H9 (cell line): ENCODE measurements at regions not wholly inside any gene's neighbourhood (a gene's known extent, or its start where the extent isn't known, plus 50 kb on each side); places are given as distances from the start of the nearest gene placed in this dataset.
A peak's percentile ranks its signal among the peaks of the same experiment; 100 is the strongest.

Experiments
- DNase-seq: peaks from one replicate; pipeline ENCODE4 v3.0.0-alpha.2; 2017
- H2AFZ ChIP-seq: one replicate; pipeline ENCODE4 v1.6.1; 2013; ENCODE audit warnings: mild to moderate bottlenecking, low read length, control low read depth, moderate library complexity
- H2AK5ac ChIP-seq: 2 replicates; pipeline ENCODE4 v1.6.1; 2013; ENCODE audit warnings: low read length, control low read depth, mixed read lengths; ENCODE audit not compliant: insufficient read length
- H2BK120ac ChIP-seq: one replicate; pipeline ENCODE4 v1.6.1; 2013; ENCODE audit warnings: low read depth, mild to moderate bottlenecking, low read length, control low read depth, inconsistent platforms; ENCODE audit not compliant: poor library complexity, severe bottlenecking
- H2BK12ac ChIP-seq: 2 replicates; pipeline ENCODE4 v1.6.1; 2013; ENCODE audit warnings: low read length, control low read depth, mixed read lengths, low read depth; ENCODE audit not compliant: insufficient read length
- H2BK15ac ChIP-seq: 2 replicates; pipeline ENCODE4 v1.6.1; 2013; ENCODE audit warnings: low read depth, low read length, control low read depth
- H2BK20ac ChIP-seq: one replicate; pipeline ENCODE4 v1.6.1; 2013; ENCODE audit warnings: low read depth, mild to moderate bottlenecking, low read length, control low read depth, inconsistent platforms; ENCODE audit not compliant: poor library complexity, severe bottlenecking
- H2BK5ac ChIP-seq: 2 replicates; pipeline ENCODE4 v1.6.1; 2013; ENCODE audit warnings: low read length, control low read depth, mixed read lengths; ENCODE audit not compliant: insufficient read length
- H3K14ac ChIP-seq: 2 replicates; pipeline ENCODE4 v1.6.1; 2013; ENCODE audit warnings: low read length, control low read depth; ENCODE audit not compliant: insufficient read depth
- H3K18ac ChIP-seq: 2 replicates; pipeline ENCODE4 v1.6.1; 2013; ENCODE audit warnings: low read depth, mild to moderate bottlenecking, mixed read lengths, low read length, control low read depth; ENCODE audit not compliant: insufficient read length
- H3K23ac ChIP-seq: 2 replicates; pipeline ENCODE4 v1.6.1; 2013; ENCODE audit warnings: low read length, control low read depth, mixed read lengths, low read depth; ENCODE audit not compliant: insufficient read length
- H3K23me2 ChIP-seq: 2 replicates; pipeline ENCODE4 v1.6.1; 2013; ENCODE audit warnings: low read depth, mild to moderate bottlenecking, mixed read lengths, low read length, control low read depth; ENCODE audit not compliant: insufficient read length, poor library complexity, severe bottlenecking
- H3K27ac ChIP-seq: 2 replicates; pipeline ENCODE4 v1.5.1; 2013; ENCODE audit warnings: low read length, control low read depth, mixed read lengths, low read depth; ENCODE audit not compliant: insufficient read length
- H3K27me3 ChIP-seq: 2 replicates; pipeline ENCODE4 v1.6.1; 2013; ENCODE audit warnings: low read length, control low read depth, inconsistent platforms; ENCODE audit not compliant: insufficient read depth
- H3K4ac ChIP-seq: 2 replicates; pipeline ENCODE4 v1.6.1; 2013; ENCODE audit warnings: low read depth, mild to moderate bottlenecking, control low read depth, inconsistent platforms, low read length, moderate library complexity
- H3K4me1 ChIP-seq: 2 replicates; pipeline ENCODE4 v1.6.1; 2013; ENCODE audit warnings: low read length, control low read depth, inconsistent platforms; ENCODE audit not compliant: insufficient read depth
- H3K4me2 ChIP-seq: 2 replicates; pipeline ENCODE4 v1.6.1; 2013; ENCODE audit warnings: low read length, control low read depth, mixed read lengths; ENCODE audit not compliant: insufficient read length, insufficient read depth
- H3K56ac ChIP-seq: 2 replicates; pipeline ENCODE4 v1.6.1; 2013; ENCODE audit warnings: low read depth, mild to moderate bottlenecking, mixed read lengths, low read length, control low read depth; ENCODE audit not compliant: insufficient read length
- H3K79me1 ChIP-seq: 2 replicates; pipeline ENCODE4 v1.6.1; 2013; ENCODE audit warnings: low read depth, mild to moderate bottlenecking, moderate library complexity, low read length, control low read depth, inconsistent platforms; ENCODE audit not compliant: insufficient read depth, poor library complexity, severe bottlenecking
- H3K79me2 ChIP-seq: 2 replicates; pipeline ENCODE4 v1.6.1; 2013; ENCODE audit warnings: low read length, control low read depth, inconsistent platforms; ENCODE audit not compliant: insufficient read depth
- H3K9ac ChIP-seq: 2 replicates; pipeline ENCODE4 v1.6.1; 2013; ENCODE audit warnings: low read length, control low read depth, mixed read lengths; ENCODE audit not compliant: insufficient read length; ENCODE audit errors: extremely low read depth
- H3K9me3 ChIP-seq: one replicate; pipeline ENCODE4 v1.6.1; 2013; ENCODE audit warnings: low read depth, low read length, inconsistent platforms; ENCODE audit not compliant: control insufficient read depth
- H3T11ph ChIP-seq: one replicate; pipeline ENCODE4 v1.6.1; 2013; ENCODE audit warnings: mild to moderate bottlenecking, low read length, control low read depth, inconsistent platforms
- H4K20me1 ChIP-seq: one replicate; pipeline ENCODE4 v1.6.1; 2013; ENCODE audit not compliant: control insufficient read depth, insufficient read length, insufficient read depth
- H4K5ac ChIP-seq: 2 replicates; pipeline ENCODE4 v1.6.1; 2013; ENCODE audit warnings: low read depth, mild to moderate bottlenecking, mixed read lengths, low read length, control low read depth; ENCODE audit not compliant: insufficient read length
- H4K8ac ChIP-seq: replicated peaks from 2 replicates; pipeline ENCODE4 v1.6.1; 2013; ENCODE audit warnings: low read length, control low read depth, mixed read lengths, low read depth; ENCODE audit not compliant: insufficient read length
- H4K91ac ChIP-seq: 2 replicates; pipeline ENCODE4 v1.6.1; 2013; ENCODE audit warnings: low read depth, mild to moderate bottlenecking, moderate library complexity, mixed read lengths, low read length, control low read depth; ENCODE audit not compliant: insufficient read length
- H3K27ac Mint-ChIP-seq, 3 experiments: 2 replicates in 2 of 3; 3 replicates in 1 of 3; pipeline ENCODE4 v1.8.0; 2020 to 2021; ENCODE audit warnings: mixed read lengths in 3 of 3, mild to moderate bottlenecking in 1 of 3, moderate library complexity in 1 of 3
- H3K27me3 Mint-ChIP-seq: 2 replicates; pipeline ENCODE4 v1.8.0; 2021; ENCODE audit warnings: low read depth, mild to moderate bottlenecking, moderate library complexity, mixed read lengths
- H3K36me3 Mint-ChIP-seq, 3 experiments: 2 replicates in 2 of 3; 3 replicates in 1 of 3; pipeline ENCODE4 v1.8.0; 2020 to 2021; ENCODE audit warnings: low read depth in 3 of 3, mixed read lengths in 3 of 3; ENCODE audit not compliant: insufficient read depth in 1 of 3
- H3K4me1 Mint-ChIP-seq, 2 experiments: 2 replicates each; pipeline ENCODE4 v1.8.0; 2020; ENCODE audit warnings: mixed read lengths in 2 of 2
- H3K4me3 Mint-ChIP-seq, 2 experiments: 2 replicates in 1 of 2; 3 replicates in 1 of 2; pipeline ENCODE4 v1.8.0; 2020 to 2021; ENCODE audit warnings: mild to moderate bottlenecking in 2 of 2, mixed read lengths in 2 of 2, moderate library complexity in 1 of 2
- H3K9me3 Mint-ChIP-seq, 2 experiments: 2 replicates in 1 of 2; 3 replicates in 1 of 2; pipeline ENCODE4 v1.8.0; 2020; ENCODE audit warnings: mild to moderate bottlenecking in 2 of 2, mixed read lengths in 2 of 2, moderate library complexity in 1 of 2
- CTCF ChIP-seq: fragments of 200-600 bp; sonication (generic); conservative IDR thresholded peaks from 3 replicates; pipeline ENCODE4 v1.8.0; 2021; ENCODE audit warnings: antibody characterized with exemption, mild to moderate bottlenecking
- WGBS: extraction: QIAGEN DNeasy Blood & Tissue Kit; methylation state at CpG from one replicate; pipeline ENCODE4 v1.1.7; 2013; ENCODE audit warnings: missing lambda C conversion rate, low lambda C conversion rate, mixed read lengths; ENCODE audit not compliant: insufficient read length; ENCODE audit errors: extremely low coverage; 5-methylcytosine and 5-hydroxymethylcytosine counted together

- Histone ChIP-seq H3K4ac (no peak overlapping the region), H3K79me1 (no peaks in the 10 kb centered on the region), H3K4me1 (peaks cover 3% of the 10 kb centered on the region; the same call in 1 of the 2 replicates), H4K5ac (no peak overlapping the region), H3K14ac (no peak overlapping the region), H3K79me2 (no peaks in the 10 kb centered on the region), H4K20me1 (no peaks in the 10 kb centered on the region), H3K18ac (no peak overlapping the region), H4K91ac (no peak overlapping the region), H3K9me3 (no peaks in the 10 kb centered on the region), H3K56ac (no peak overlapping the region), H3K23ac (no peak overlapping the region), H2AK5ac (no peak overlapping the region), H2BK120ac (no peak overlapping the region), H2BK15ac (no peak overlapping the region), H3K9ac (no peak overlapping the region), H3T11ph (no peak overlapping the region), H3K4me2 (no peak overlapping the region), H3K27ac (no peak overlapping the region), H2BK5ac (no peak overlapping the region), H4K8ac (no peak overlapping the region), H2BK20ac (no peak overlapping the region), H2AFZ (no peak overlapping the region), H3K27me3 (no peaks in the 10 kb centered on the region), H3K23me2 (no peaks in the 10 kb centered on the region), H2BK12ac (no peak overlapping the region)
- H3K4me1 Mint-ChIP-seq = peaks cover 5 to 9% of the 10 kb centered on the region in 2 experiments
- no peak overlapping the region for H3K4me3 Mint-ChIP-seq
- no peak for DNase-seq
- H3K27ac Mint-ChIP-seq = peak overlapping the region in 1 of 3 experiments; percentile 25; a peak in 1 of 7 replicates
- TF ChIP-seq CTCF = no peak
- no peaks in the 10 kb centered on the region for H3K36me3 Mint-ChIP-seq
- no peaks in the 10 kb centered on the region for H3K9me3 Mint-ChIP-seq
- H3K27me3 Mint-ChIP-seq = peaks cover 2% of the 10 kb centered on the region; the same call in 1 of the 2 replicates
- no CpG with 5 or more reads among the region's 5 CpGs for WGBS
Measured at GRCh38 chr1:170274131-170274501, 128.4 kb downstream of the NTMT2 start.
